B cell (primary cell): ENCODE measurements at regions not wholly inside any gene's neighbourhood (a gene's known extent, or its start where the extent isn't known, plus 50 kb on each side); places are given as distances from the start of the nearest gene placed in this dataset.

Experiments used
- EZH2 ChIP-seq: IDR thresholded peaks from 2 replicates; pipeline ENCODE4 v1.6.1; 2012; ENCODE audit warnings: borderline replicate concordance, low read depth, mild to moderate bottlenecking, moderate library complexity, low read length; ENCODE audit not compliant: insufficient read depth, poor library complexity, severe bottlenecking
- TF ChIP-seq, protein P1 (sequence below): fragments of 200-600 bp; IDR thresholded peaks from one replicate; pipeline ENCODE4 v1.8.0; 2022; ENCODE audit warnings: antibody characterized with exemption, mild to moderate bottlenecking

DNA sequence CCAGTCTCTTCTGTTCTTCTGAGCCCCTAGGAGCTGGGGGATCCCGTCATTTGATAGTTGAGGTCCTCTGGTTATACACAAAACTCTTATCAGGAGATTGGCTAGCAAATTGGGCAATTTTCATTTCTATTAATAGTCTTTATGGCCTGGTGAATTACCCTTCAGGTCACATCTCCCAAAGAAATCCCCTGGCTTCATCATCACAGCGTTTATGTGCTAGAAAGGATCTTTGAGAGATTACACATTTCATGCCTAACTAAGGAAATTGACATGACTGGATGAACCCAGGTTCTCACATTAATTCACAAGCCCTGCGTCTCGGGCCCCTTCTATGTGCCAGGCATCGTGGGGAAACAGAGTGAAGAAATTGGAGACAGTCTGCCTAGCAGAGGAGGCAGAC lies 227.4 kb upstream of the PROK2 start:
- no peak for TF ChIP-seq EZH2
- TF ChIP-seq, protein P1, sequence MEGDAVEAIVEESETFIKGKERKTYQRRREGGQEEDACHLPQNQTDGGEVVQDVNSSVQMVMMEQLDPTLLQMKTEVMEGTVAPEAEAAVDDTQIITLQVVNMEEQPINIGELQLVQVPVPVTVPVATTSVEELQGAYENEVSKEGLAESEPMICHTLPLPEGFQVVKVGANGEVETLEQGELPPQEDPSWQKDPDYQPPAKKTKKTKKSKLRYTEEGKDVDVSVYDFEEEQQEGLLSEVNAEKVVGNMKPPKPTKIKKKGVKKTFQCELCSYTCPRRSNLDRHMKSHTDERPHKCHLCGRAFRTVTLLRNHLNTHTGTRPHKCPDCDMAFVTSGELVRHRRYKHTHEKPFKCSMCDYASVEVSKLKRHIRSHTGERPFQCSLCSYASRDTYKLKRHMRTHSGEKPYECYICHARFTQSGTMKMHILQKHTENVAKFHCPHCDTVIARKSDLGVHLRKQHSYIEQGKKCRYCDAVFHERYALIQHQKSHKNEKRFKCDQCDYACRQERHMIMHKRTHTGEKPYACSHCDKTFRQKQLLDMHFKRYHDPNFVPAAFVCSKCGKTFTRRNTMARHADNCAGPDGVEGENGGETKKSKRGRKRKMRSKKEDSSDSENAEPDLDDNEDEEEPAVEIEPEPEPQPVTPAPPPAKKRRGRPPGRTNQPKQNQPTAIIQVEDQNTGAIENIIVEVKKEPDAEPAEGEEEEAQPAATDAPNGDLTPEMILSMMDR: no peak
